GM12878 (cell line): ENCODE measurements at regions not wholly inside any gene's neighbourhood (a gene's known extent, or its start where the extent isn't known, plus 50 kb on each side); places are given as distances from the start of the nearest gene placed in this dataset.

ENCODE experiments used
- CHD1 ChIP-seq: IDR thresholded peaks from 2 replicates; pipeline ENCODE4 v1.6.1; 2012; ENCODE audit warnings: low read depth, low read length, improper control_type of control experiment
- ETV6 ChIP-seq, 2 experiments: fragments of 450-650 bp in 1 of 2; IDR thresholded peaks in 1 of 2; conservative IDR thresholded peaks in 1 of 2; 2 replicates each; pipeline ENCODE4 v1.6.1; 2014; ENCODE audit warnings: antibody characterized with exemption in 1 of 2, borderline replicate concordance in 1 of 2, low read depth in 1 of 2, mild to moderate bottlenecking in 1 of 2, moderate library complexity in 1 of 2
- KDM1A ChIP-seq: fragments of 200-600 bp; sonication (generic); IDR thresholded peaks from 2 replicates; pipeline ENCODE4 v1.6.1; 2016; ENCODE audit warnings: borderline replicate concordance
- MAX ChIP-seq: IDR thresholded peaks from 2 replicates; pipeline ENCODE4 v1.6.1; 2012; ENCODE audit warnings: low read depth, low read length, improper control_type of control experiment
- NRF1 ChIP-seq: conservative IDR thresholded peaks from 2 replicates; pipeline ENCODE4 v1.6.1; 2011; ENCODE audit warnings: mild to moderate bottlenecking, low read depth, low read length, improper control_type of control experiment
- RFX5 ChIP-seq: IDR thresholded peaks from 2 replicates; pipeline ENCODE4 v1.6.1; 2011; ENCODE audit warnings: low read depth, low read length, improper control_type of control experiment
- TF ChIP-seq, protein P1 (sequence below): IDR thresholded peaks from 2 replicates; pipeline ENCODE4 v1.6.1; 2012; ENCODE audit warnings: low read depth, low read length, improper control_type of control experiment
- TF ChIP-seq, protein P2 (sequence below), 3 experiments: IDR thresholded peaks in 2 of 3; conservative IDR thresholded peaks in 1 of 3; 2 replicates each; pipeline ENCODE4 v1.5.1; 2011; ENCODE audit warnings: low read depth in 3 of 3, low read length in 3 of 3, mild to moderate bottlenecking in 3 of 3, control low read depth in 2 of 3, moderate library complexity in 2 of 3, inconsistent platforms in 1 of 3, mixed read lengths in 1 of 3; ENCODE audit not compliant: control insufficient read depth in 2 of 3, insufficient read depth in 1 of 3; ENCODE audit errors: extremely low read depth in 1 of 3

- TF ChIP-seq MAX, result no peak
- TF ChIP-seq, protein P1, sequence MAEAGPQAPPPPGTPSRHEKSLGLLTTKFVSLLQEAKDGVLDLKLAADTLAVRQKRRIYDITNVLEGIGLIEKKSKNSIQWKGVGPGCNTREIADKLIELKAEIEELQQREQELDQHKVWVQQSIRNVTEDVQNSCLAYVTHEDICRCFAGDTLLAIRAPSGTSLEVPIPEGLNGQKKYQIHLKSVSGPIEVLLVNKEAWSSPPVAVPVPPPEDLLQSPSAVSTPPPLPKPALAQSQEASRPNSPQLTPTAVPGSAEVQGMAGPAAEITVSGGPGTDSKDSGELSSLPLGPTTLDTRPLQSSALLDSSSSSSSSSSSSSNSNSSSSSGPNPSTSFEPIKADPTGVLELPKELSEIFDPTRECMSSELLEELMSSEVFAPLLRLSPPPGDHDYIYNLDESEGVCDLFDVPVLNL, result no peak
- TF ChIP-seq, protein P2, sequence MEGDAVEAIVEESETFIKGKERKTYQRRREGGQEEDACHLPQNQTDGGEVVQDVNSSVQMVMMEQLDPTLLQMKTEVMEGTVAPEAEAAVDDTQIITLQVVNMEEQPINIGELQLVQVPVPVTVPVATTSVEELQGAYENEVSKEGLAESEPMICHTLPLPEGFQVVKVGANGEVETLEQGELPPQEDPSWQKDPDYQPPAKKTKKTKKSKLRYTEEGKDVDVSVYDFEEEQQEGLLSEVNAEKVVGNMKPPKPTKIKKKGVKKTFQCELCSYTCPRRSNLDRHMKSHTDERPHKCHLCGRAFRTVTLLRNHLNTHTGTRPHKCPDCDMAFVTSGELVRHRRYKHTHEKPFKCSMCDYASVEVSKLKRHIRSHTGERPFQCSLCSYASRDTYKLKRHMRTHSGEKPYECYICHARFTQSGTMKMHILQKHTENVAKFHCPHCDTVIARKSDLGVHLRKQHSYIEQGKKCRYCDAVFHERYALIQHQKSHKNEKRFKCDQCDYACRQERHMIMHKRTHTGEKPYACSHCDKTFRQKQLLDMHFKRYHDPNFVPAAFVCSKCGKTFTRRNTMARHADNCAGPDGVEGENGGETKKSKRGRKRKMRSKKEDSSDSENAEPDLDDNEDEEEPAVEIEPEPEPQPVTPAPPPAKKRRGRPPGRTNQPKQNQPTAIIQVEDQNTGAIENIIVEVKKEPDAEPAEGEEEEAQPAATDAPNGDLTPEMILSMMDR (IDR thresholded peaks at IDR 0.05 in 2 of 3, conservative IDR thresholded peaks at IDR 0.05 in 1 of 3; ENCODE audit: control insufficient read depth in 2 of 3, extremely low read depth in 1 of 3, insufficient read depth in 1 of 3, low read depth in 3 of 3, low read length in 3 of 3), result no peak
- no peak for TF ChIP-seq NRF1
- TF ChIP-seq ETV6 (conservative IDR thresholded peaks at IDR 0.05 in 1 of 2, IDR thresholded peaks at IDR 0.05 in 1 of 2; ENCODE audit: borderline replicate concordance in 1 of 2, low read depth in 1 of 2), result no peak
- TF ChIP-seq RFX5, result no peak
- no peak for TF ChIP-seq CHD1
- no peak for TF ChIP-seq KDM1A
Measured at GRCh38 chr13:106184790-106185189, 350.7 kb downstream of the EFNB2 start.
